ENCODE measurements at regions not wholly inside any gene's neighbourhood (a gene's known extent, or its start where the extent isn't known, plus 50 kb on each side); places are given as distances from the start of the nearest gene placed in this dataset.

- Histone ChIP-seq H3K4me1 (ENCODE audit: insufficient read depth, low read length) (no peaks in the 10 kb centered on the region), H3K27ac (ENCODE audit: low read depth, low read length) (no peak overlapping the region), H3K27me3 (ENCODE audit: control insufficient read depth in 1 of 2, insufficient read depth in 2 of 2, low read length in 2 of 2) (no peaks in the 10 kb centered on the region), H3K9me3 (ENCODE audit: low read length) (no peaks in the 10 kb centered on the region), H3K36me3 (ENCODE audit: insufficient read depth, low read length) (no peaks in the 10 kb centered on the region), H3K4me3 (ENCODE audit: low read depth in 1 of 2, low read length in 2 of 2) (no peak overlapping the region), H3K9ac (ENCODE audit: low read length) (no peak overlapping the region)
These were observed 474.1 kb upstream of the SOX5 start for GRCh38 chr12:24423611-24424010.

GRCh38 chr12:24421759-24422158 lies 472.3 kb upstream of the SOX5 start:
- no peak overlapping the region for H3K9ac ChIP-seq (ENCODE audit: low read length)
- no peaks in the 10 kb centered on the region for H3K27me3 ChIP-seq (ENCODE audit: control insufficient read depth in 1 of 2, insufficient read depth in 2 of 2, low read length in 2 of 2)
- no peaks in the 10 kb centered on the region for H3K36me3 ChIP-seq (ENCODE audit: insufficient read depth, low read length)
- H3K9me3 ChIP-seq (ENCODE audit: low read length) = no peaks in the 10 kb centered on the region
- H3K4me1 ChIP-seq (ENCODE audit: insufficient read depth, low read length) = peaks cover 5% of the 10 kb centered on the region
- H3K27ac ChIP-seq (ENCODE audit: low read depth, low read length) = no peak overlapping the region
- no peak overlapping the region for H3K4me3 ChIP-seq (ENCODE audit: low read depth in 1 of 2, low read length in 2 of 2)

GRCh38 chr12:24418157-24418556 lies 468.7 kb upstream of the SOX5 start:
- H3K27me3 ChIP-seq (ENCODE audit: control insufficient read depth in 1 of 2, insufficient read depth in 2 of 2, low read length in 2 of 2) = no peaks in the 10 kb centered on the region
- H3K9ac ChIP-seq (ENCODE audit: low read length) = no peak overlapping the region
- H3K9me3 ChIP-seq (ENCODE audit: low read length) = no peaks in the 10 kb centered on the region
- H3K4me3 ChIP-seq (ENCODE audit: low read depth in 1 of 2, low read length in 2 of 2) = no peak overlapping the region
- H3K36me3 ChIP-seq (ENCODE audit: insufficient read depth, low read length) = no peaks in the 10 kb centered on the region
- peaks cover 5% of the 10 kb centered on the region for H3K4me1 ChIP-seq (ENCODE audit: insufficient read depth, low read length)
- no peak overlapping the region for H3K27ac ChIP-seq (ENCODE audit: low read depth, low read length)

- Histone ChIP-seq H3K9ac (ENCODE audit: low read length) (no peak overlapping the region), H3K27me3 (ENCODE audit: control insufficient read depth in 1 of 2, insufficient read depth in 2 of 2, low read length in 2 of 2) (no peaks in the 10 kb centered on the region), H3K4me3 (ENCODE audit: low read depth in 1 of 2, low read length in 2 of 2) (no peak overlapping the region), H3K4me1 (ENCODE audit: insufficient read depth, low read length) (peaks cover 5% of the 10 kb centered on the region), H3K36me3 (ENCODE audit: insufficient read depth, low read length) (no peaks in the 10 kb centered on the region), H3K9me3 (ENCODE audit: low read length) (no peaks in the 10 kb centered on the region), H3K27ac (ENCODE audit: low read depth, low read length) (no peak overlapping the region)
These were observed 467.1 kb upstream of the SOX5 start for GRCh38 chr12:24416423-24417109.

GRCh38 chr12:24415934-24416333 lies 466.5 kb upstream of the SOX5 start:
- peaks cover 5% of the 10 kb centered on the region for H3K4me1 ChIP-seq (ENCODE audit: insufficient read depth, low read length)
- H3K4me3 ChIP-seq (ENCODE audit: low read depth in 1 of 2, low read length in 2 of 2) = no peak overlapping the region
- H3K9me3 ChIP-seq (ENCODE audit: low read length) = no peaks in the 10 kb centered on the region
- no peak overlapping the region for H3K9ac ChIP-seq (ENCODE audit: low read length)
- H3K36me3 ChIP-seq (ENCODE audit: insufficient read depth, low read length) = no peaks in the 10 kb centered on the region
- H3K27me3 ChIP-seq (ENCODE audit: control insufficient read depth in 1 of 2, insufficient read depth in 2 of 2, low read length in 2 of 2) = no peaks in the 10 kb centered on the region
- H3K27ac ChIP-seq (ENCODE audit: low read depth, low read length) = no peak overlapping the region

- H3K27ac ChIP-seq (ENCODE audit: low read depth, low read length) = no peak overlapping the region
- no peaks in the 10 kb centered on the region for H3K27me3 ChIP-seq (ENCODE audit: control insufficient read depth in 1 of 2, insufficient read depth in 2 of 2, low read length in 2 of 2)
- H3K9ac ChIP-seq (ENCODE audit: low read length) = no peak overlapping the region
- no peaks in the 10 kb centered on the region for H3K36me3 ChIP-seq (ENCODE audit: insufficient read depth, low read length)
- H3K4me1 ChIP-seq (ENCODE audit: insufficient read depth, low read length) = peaks cover 5% of the 10 kb centered on the region
- H3K4me3 ChIP-seq (ENCODE audit: low read depth in 1 of 2, low read length in 2 of 2) = no peak overlapping the region
- H3K9me3 ChIP-seq (ENCODE audit: low read length) = no peaks in the 10 kb centered on the region
These were observed 465.0 kb upstream of the SOX5 start for GRCh38 chr12:24414480-24414879.

- Histone ChIP-seq H3K4me3 (ENCODE audit: low read depth in 1 of 2, low read length in 2 of 2) (no peak overlapping the region), H3K27ac (ENCODE audit: low read depth, low read length) (no peak overlapping the region), H3K27me3 (ENCODE audit: control insufficient read depth in 1 of 2, insufficient read depth in 2 of 2, low read length in 2 of 2) (no peaks in the 10 kb centered on the region), H3K9me3 (ENCODE audit: low read length) (no peaks in the 10 kb centered on the region), H3K4me1 (ENCODE audit: insufficient read depth, low read length) (no peaks in the 10 kb centered on the region), H3K9ac (ENCODE audit: low read length) (no peak overlapping the region), H3K36me3 (ENCODE audit: insufficient read depth, low read length) (no peaks in the 10 kb centered on the region)
These were observed 462.5 kb upstream of the SOX5 start for GRCh38 chr12:24411948-24412347.

- H3K9ac ChIP-seq (ENCODE audit: low read length) = no peak overlapping the region
- H3K9me3 ChIP-seq (ENCODE audit: low read length) = no peaks in the 10 kb centered on the region
- H3K4me3 ChIP-seq (ENCODE audit: low read depth in 1 of 2, low read length in 2 of 2) = no peak overlapping the region
- no peak overlapping the region for H3K27ac ChIP-seq (ENCODE audit: low read depth, low read length)
- no peaks in the 10 kb centered on the region for H3K4me1 ChIP-seq (ENCODE audit: insufficient read depth, low read length)
- H3K27me3 ChIP-seq (ENCODE audit: control insufficient read depth in 1 of 2, insufficient read depth in 2 of 2, low read length in 2 of 2) = no peaks in the 10 kb centered on the region
- H3K36me3 ChIP-seq (ENCODE audit: insufficient read depth, low read length) = no peaks in the 10 kb centered on the region
These were observed 460.4 kb upstream of the SOX5 start for GRCh38 chr12:24409868-24410267.

GRCh38 chr12:24408305-24408704 lies 458.8 kb upstream of the SOX5 start:
- no peaks in the 10 kb centered on the region for H3K9me3 ChIP-seq (ENCODE audit: low read length)
- no peak overlapping the region for H3K9ac ChIP-seq (ENCODE audit: low read length)
- no peak overlapping the region for H3K27ac ChIP-seq (ENCODE audit: low read depth, low read length)
- H3K36me3 ChIP-seq (ENCODE audit: insufficient read depth, low read length) = no peaks in the 10 kb centered on the region
- H3K4me1 ChIP-seq (ENCODE audit: insufficient read depth, low read length) = no peaks in the 10 kb centered on the region
- H3K27me3 ChIP-seq (ENCODE audit: control insufficient read depth in 1 of 2, insufficient read depth in 2 of 2, low read length in 2 of 2) = no peaks in the 10 kb centered on the region
- H3K4me3 ChIP-seq (ENCODE audit: low read depth in 1 of 2, low read length in 2 of 2) = no peak overlapping the region

GRCh38 chr12:24407884-24408283 lies 458.4 kb upstream of the SOX5 start:
- H3K4me1 ChIP-seq (ENCODE audit: insufficient read depth, low read length) = no peaks in the 10 kb centered on the region
- H3K27me3 ChIP-seq (ENCODE audit: control insufficient read depth in 1 of 2, insufficient read depth in 2 of 2, low read length in 2 of 2) = no peaks in the 10 kb centered on the region
- H3K9ac ChIP-seq (ENCODE audit: low read length) = no peak overlapping the region
- H3K9me3 ChIP-seq (ENCODE audit: low read length) = no peaks in the 10 kb centered on the region
- H3K27ac ChIP-seq (ENCODE audit: low read depth, low read length) = no peak overlapping the region
- no peaks in the 10 kb centered on the region for H3K36me3 ChIP-seq (ENCODE audit: insufficient read depth, low read length)
- no peak overlapping the region for H3K4me3 ChIP-seq (ENCODE audit: low read depth in 1 of 2, low read length in 2 of 2)

GRCh38 chr12:24404086-24404815 lies 454.8 kb upstream of the SOX5 start:
- H3K4me1 ChIP-seq (ENCODE audit: insufficient read depth, low read length) = no peaks in the 10 kb centered on the region

GRCh38 chr12:24400533-24400932 lies 451.1 kb upstream of the SOX5 start:
- H3K9ac ChIP-seq (ENCODE audit: low read length) = no peak overlapping the region
- peaks cover 4% of the 10 kb centered on the region for H3K4me1 ChIP-seq (ENCODE audit: insufficient read depth, low read length)
- no peak overlapping the region for H3K4me3 ChIP-seq (ENCODE audit: low read depth in 1 of 2, low read length in 2 of 2)
- H3K27me3 ChIP-seq (ENCODE audit: control insufficient read depth in 1 of 2, insufficient read depth in 2 of 2, low read length in 2 of 2) = no peaks in the 10 kb centered on the region
- H3K9me3 ChIP-seq (ENCODE audit: low read length) = no peaks in the 10 kb centered on the region
- no peaks in the 10 kb centered on the region for H3K36me3 ChIP-seq (ENCODE audit: insufficient read depth, low read length)
- no peak overlapping the region for H3K27ac ChIP-seq (ENCODE audit: low read depth, low read length)

More at GRCh38 chr12:24404086-24404815, 454.8 kb upstream of the SOX5 start:
- H3K9me3 ChIP-seq (ENCODE audit: low read length) = no peaks in the 10 kb centered on the region
- no peak overlapping the region for H3K27ac ChIP-seq (ENCODE audit: low read depth, low read length)
- H3K27me3 ChIP-seq (ENCODE audit: control insufficient read depth in 1 of 2, insufficient read depth in 2 of 2, low read length in 2 of 2) = no peaks in the 10 kb centered on the region
- no peaks in the 10 kb centered on the region for H3K36me3 ChIP-seq (ENCODE audit: insufficient read depth, low read length)
- H3K4me3 ChIP-seq (ENCODE audit: low read depth in 1 of 2, low read length in 2 of 2) = no peak overlapping the region
- H3K9ac ChIP-seq (ENCODE audit: low read length) = no peak overlapping the region
